GM12878 (cell line): ENCODE measurements at regions not wholly inside any gene's neighbourhood (a gene's known extent, or its start where the extent isn't known, plus 50 kb on each side); places are given as distances from the start of the nearest gene placed in this dataset.

Experiments
- ATAC-seq: fragments of 200-7000 bp; cut with Tn5 transposase; 3 replicates; pipeline ENCODE4 v1.9.1; 2020; ENCODE audit warnings: mild to moderate bottlenecking, moderate library complexity
- BruUV-seq: library from RNA; stranded (reverse); fragments of 400-500 nt; replicated peaks from 2 replicates; lab custom pipeline; 2021; lab: Mats Ljungman, UMichigan
- CTCF ChIA-PET: fragments of 300-600 bp; sonication (Branson Sonifier 250); formaldehyde crosslinking; extraction: SDS; loops from one replicate; lab custom pipeline; 2021; ENCODE audit warnings: inconsistent platforms; lab: Yijun Ruan, JAX
- POLR2A ChIA-PET: fragments of 350-600 bp; formaldehyde crosslinking; extraction: SDS; loops from one replicate; lab custom pipeline; 2021; ENCODE audit warnings: inconsistent platforms; lab: Charles Lee
- RAD21 ChIA-PET: fragments of 300-600 bp; sonication (Branson Sonifier 250); formaldehyde crosslinking; loops from one replicate; lab custom pipeline; 2023; ENCODE audit warnings: antibody characterized with exemption; ENCODE audit not compliant: unreplicated experiment; lab: Charles Lee
- SMC1A ChIA-PET: fragments of 300-600 bp; sonication (Branson Sonifier 250); formaldehyde crosslinking; loops from one replicate; lab custom pipeline; 2023; ENCODE audit not compliant: unreplicated experiment, uncharacterized antibody; lab: Charles Lee
- DNase-seq: peaks from one replicate; pipeline ENCODE4 v3.0.0-alpha.2; 2011; ENCODE audit warnings: low read depth, low spot score
- FAIRE-seq: peaks from 3 replicates; lab custom pipeline; 2011; peaks lifted over from hg19 to GRCh38; lab: Jason Lieb, UNC
- H2AFZ ChIP-seq: 2 replicates; pipeline ENCODE4 v1.6.0; 2011; ENCODE audit warnings: low read depth, low read length, control low read depth; ENCODE audit not compliant: control insufficient read depth
- H3K27ac ChIP-seq: 2 replicates; pipeline ENCODE4 v1.5.1; 2011; ENCODE audit warnings: control low read depth; ENCODE audit not compliant: control insufficient read depth, insufficient read depth
- H3K27me3 ChIP-seq, 2 experiments: replicated peaks in 1 of 2; 2 replicates each; pipeline versions ENCODE4 v1.6.0 to v1.6.1; 2011; ENCODE audit warnings: low read length in 1 of 2; ENCODE audit not compliant: control insufficient read depth in 2 of 2, insufficient read depth in 2 of 2
- H3K36me3 ChIP-seq, 2 experiments: 2 replicates each; pipeline ENCODE4 v1.5.1; 2011; ENCODE audit warnings: low read length in 1 of 2; ENCODE audit not compliant: control insufficient read depth in 2 of 2, insufficient read depth in 2 of 2
- H3K4me1 ChIP-seq: 2 replicates; pipeline ENCODE4 v1.6.1; 2011; ENCODE audit warnings: mild to moderate bottlenecking, low read length, moderate library complexity, mixed read lengths; ENCODE audit not compliant: control insufficient read depth, insufficient read depth
- H3K4me2 ChIP-seq: 2 replicates; pipeline ENCODE4 v1.6.0; 2011; ENCODE audit warnings: control low read depth; ENCODE audit not compliant: control insufficient read depth, insufficient read depth
- H3K4me3 ChIP-seq: fragments of 200-600 bp; sonication (generic); 2 replicates; pipeline ENCODE4 v1.5.1; 2016
- H3K79me2 ChIP-seq: 2 replicates; pipeline ENCODE4 v1.6.0; 2011; ENCODE audit warnings: low read length; ENCODE audit not compliant: control insufficient read depth, insufficient read depth
- H3K9ac ChIP-seq: 2 replicates; pipeline ENCODE4 v1.8.0; 2011; ENCODE audit warnings: low read length, control low read depth, mixed read lengths; ENCODE audit not compliant: control insufficient read depth, insufficient read depth
- H3K9me3 ChIP-seq: replicated peaks from 3 replicates; pipeline ENCODE4 v1.5.1; 2011; ENCODE audit warnings: mild to moderate bottlenecking, low read length; ENCODE audit not compliant: control insufficient read depth, insufficient read depth
- H4K20me1 ChIP-seq: 2 replicates; pipeline ENCODE4 v1.6.0; 2011; ENCODE audit not compliant: control insufficient read depth, insufficient read depth
- CREM ChIP-seq: IDR thresholded peaks from 2 replicates; pipeline ENCODE4 v1.6.1; 2014; ENCODE audit warnings: antibody characterized with exemption, low read depth
- ETV6 ChIP-seq, 2 experiments: fragments of 450-650 bp in 1 of 2; IDR thresholded peaks in 1 of 2; conservative IDR thresholded peaks in 1 of 2; 2 replicates each; pipeline ENCODE4 v1.6.1; 2014; ENCODE audit warnings: antibody characterized with exemption in 1 of 2, borderline replicate concordance in 1 of 2, low read depth in 1 of 2, mild to moderate bottlenecking in 1 of 2, moderate library complexity in 1 of 2
- FOXM1 ChIP-seq: IDR thresholded peaks from 2 replicates; pipeline ENCODE4 v1.6.1; 2012; ENCODE audit warnings: low read depth, mild to moderate bottlenecking, inconsistent platforms, low read length, moderate library complexity
- IKZF2 ChIP-seq, 2 experiments: fragments of 450-650 bp; IDR thresholded peaks; 2 replicates each; pipeline ENCODE4 v1.6.1; 2017; ENCODE audit warnings: mild to moderate bottlenecking in 2 of 2, moderate library complexity in 2 of 2
- KLF5 ChIP-seq: fragments of 450-650 bp; IDR thresholded peaks from 2 replicates; pipeline ENCODE4 v1.6.1; 2014; ENCODE audit warnings: mild to moderate bottlenecking; ENCODE audit not compliant: partially characterized antibody
- MEF2B ChIP-seq: fragments of 450-650 bp; IDR thresholded peaks from 2 replicates; pipeline ENCODE4 v1.6.1; 2018; ENCODE audit warnings: mild to moderate bottlenecking, moderate library complexity; ENCODE audit not compliant: partially characterized antibody, poor library complexity, severe bottlenecking
- MXI1 ChIP-seq: fragments of 150-350 bp; IDR thresholded peaks from 2 replicates; pipeline ENCODE4 v1.6.1; 2011; ENCODE audit warnings: low read depth, mild to moderate bottlenecking, inconsistent platforms, low read length, improper control_type of control experiment
- MYB ChIP-seq: fragments of 150-350 bp; IDR thresholded peaks from 2 replicates; pipeline ENCODE4 v1.6.1; 2014; ENCODE audit warnings: mild to moderate bottlenecking, low read depth, low read length, borderline replicate concordance
- NRF1 ChIP-seq: conservative IDR thresholded peaks from 2 replicates; pipeline ENCODE4 v1.6.1; 2011; ENCODE audit warnings: mild to moderate bottlenecking, low read depth, low read length, improper control_type of control experiment
- POLR2AphosphoS2 ChIP-seq: IDR thresholded peaks from 2 replicates; pipeline ENCODE4 v1.6.1; 2011; ENCODE audit warnings: low read depth, mild to moderate bottlenecking, low read length, improper control_type of control experiment, moderate library complexity
- SMAD5 ChIP-seq: IDR thresholded peaks from 2 replicates; pipeline ENCODE4 v1.6.1; 2016; ENCODE audit warnings: antibody characterized with exemption, low read depth
- SMARCA5 ChIP-seq: fragments of 450-650 bp; IDR thresholded peaks from 2 replicates; pipeline ENCODE4 v1.6.1; 2017; ENCODE audit warnings: mild to moderate bottlenecking
- STAT3 ChIP-seq: IDR thresholded peaks from 2 replicates; pipeline ENCODE4 v1.6.1; 2011; ENCODE audit warnings: low read depth, low read length, improper control_type of control experiment
- TBL1XR1 ChIP-seq: IDR thresholded peaks from 2 replicates; pipeline ENCODE4 v1.6.1; 2012; ENCODE audit warnings: low read depth, low read length, improper control_type of control experiment
- TCF7 ChIP-seq: IDR thresholded peaks from 2 replicates; pipeline ENCODE4 v1.6.1; 2014; ENCODE audit warnings: antibody characterized with exemption, borderline replicate concordance
- YBX1 ChIP-seq: fragments of 450-650 bp; IDR thresholded peaks from 2 replicates; pipeline ENCODE4 v1.6.1; 2016; ENCODE audit warnings: antibody characterized with exemption
- WGBS: methylation state at CpG from one replicate; pipeline ENCODE4 v1.1.6; 2016; ENCODE audit warnings: low lambda C conversion rate; ENCODE audit not compliant: insufficient replicate concordance, insufficient coverage; ENCODE audit errors: missing lambda C conversion rate; 5-methylcytosine and 5-hydroxymethylcytosine counted together
- in situ Hi-C: fragments of 300-500 bp; cut with MboI; formaldehyde crosslinking; loops from 9 replicates; pipeline ENCODE4 v1.14.3; 2018; ENCODE audit warnings: mixed read lengths
- intact Hi-C: fragments of 100-400 bp; cut with micrococcal nuclease; formaldehyde crosslinking; loops from one replicate; pipeline ENCODE4 v1.14.2; 2022; ENCODE audit not compliant: unreplicated experiment
- TF ChIP-seq, protein P1 (sequence below): IDR thresholded peaks from 2 replicates; pipeline ENCODE4 v1.6.1; 2012; ENCODE audit warnings: mild to moderate bottlenecking, low read depth, low read length

DNA sequence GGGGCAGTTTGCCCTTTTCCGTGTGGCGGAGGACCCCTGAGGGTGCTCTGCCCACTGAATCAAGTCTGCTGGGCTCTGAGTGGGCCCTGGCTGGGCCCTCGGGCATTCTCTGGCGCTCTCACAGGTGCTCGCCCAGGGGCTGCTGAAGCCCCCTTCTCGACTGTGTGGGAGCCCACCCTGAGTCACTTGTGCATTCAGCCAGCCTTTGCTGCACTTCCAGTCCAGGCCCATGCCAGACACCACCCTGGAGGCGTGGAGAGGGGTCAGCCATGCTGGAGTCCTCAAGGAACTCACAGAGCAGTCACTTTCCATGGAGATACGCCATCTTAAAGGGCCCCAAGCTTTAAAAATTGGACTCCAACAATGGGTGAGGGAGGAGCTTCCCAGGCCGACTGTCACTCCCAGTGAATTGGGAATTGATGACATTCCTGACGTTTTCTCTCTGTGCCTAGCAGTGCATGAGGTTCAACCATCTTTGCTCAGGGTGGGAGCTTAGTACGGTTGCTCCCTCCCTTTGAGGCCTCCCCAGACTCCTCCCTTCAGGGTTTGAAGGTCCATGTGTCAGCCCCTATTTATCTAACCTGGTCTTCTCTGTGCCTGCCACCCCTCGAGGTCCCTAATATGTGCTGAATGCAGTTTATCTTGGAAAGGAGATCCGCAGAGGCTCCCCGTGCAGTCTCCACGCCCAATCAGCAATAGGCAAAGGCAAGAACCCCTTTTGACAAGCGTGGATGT, 71.8 kb upstream of the HS6ST1 start (continued):
- TF ChIP-seq KLF5, result no peak
- TF ChIP-seq TCF7, result no peak
- no peak for TF ChIP-seq IKZF2 (IDR thresholded peaks at IDR 0.05)
- no peak for TF ChIP-seq TBL1XR1

DNA sequence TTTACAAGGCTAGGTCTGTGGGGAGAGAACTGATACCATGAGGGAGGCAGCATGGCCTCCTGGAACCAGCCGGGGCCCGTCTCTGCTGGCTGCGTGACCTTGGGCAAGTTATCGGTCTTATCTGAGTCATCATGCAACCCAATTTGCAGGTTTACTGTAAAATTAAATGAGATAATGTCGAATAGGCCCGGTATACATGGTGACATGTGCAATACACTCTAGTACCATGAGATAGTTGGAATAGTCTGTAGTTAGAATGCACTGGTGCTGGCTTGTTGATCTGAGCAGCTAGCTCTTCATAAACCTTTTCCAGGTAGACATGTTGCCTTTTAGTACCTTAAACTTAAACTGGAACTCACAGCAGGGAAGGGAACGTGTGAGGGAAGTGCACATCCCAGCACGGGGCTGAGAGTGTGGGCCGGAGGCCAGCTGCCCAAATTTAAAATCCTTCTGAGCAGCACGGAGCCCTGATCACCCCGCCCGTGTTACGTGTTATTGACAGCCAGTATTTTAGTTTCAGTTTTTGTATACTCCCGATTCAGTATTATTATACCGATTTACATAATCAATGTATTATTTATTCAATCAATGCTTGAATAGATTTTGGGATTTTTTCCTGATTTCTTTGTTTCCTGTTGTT, 72.4 kb upstream of the HS6ST1 start:
- H3K4me2 ChIP-seq, result no peak overlapping the region
- H3K27me3 ChIP-seq, result peaks cover 0 to 3% of the 10 kb centered on the region in 2 experiments; a peak in 1 of 4 replicates
- no peak overlapping the region for H3K27ac ChIP-seq
- no peak for FAIRE-seq
- no peak overlapping the region for H3K9ac ChIP-seq
- no peak overlapping the region for H2AFZ ChIP-seq
- no peak for ATAC-seq
- no peak for DNase-seq
- no peaks in the 10 kb centered on the region for H3K36me3 ChIP-seq
- ChIA-PET RAD21 (no interaction called here), POLR2A (no interaction called here), SMC1A (no interaction called here), CTCF (no interaction called here)
- H3K4me1 ChIP-seq, result no peaks in the 10 kb centered on the region
- in situ Hi-C loops (no loop called here), intact Hi-C loops (no loop called here)
- whole genome bisulfite sequencing, result 45% methylated on average over 15 of the region's 15 CpGs
- no TSS peak for BruUV-seq
- H3K9me3 ChIP-seq, result no peaks in the 10 kb centered on the region
- H3K79me2 ChIP-seq, result no peaks in the 10 kb centered on the region
- no peaks in the 10 kb centered on the region for H4K20me1 ChIP-seq
- H3K4me3 ChIP-seq, result no peak overlapping the region
- TF ChIP-seq, protein P1, sequence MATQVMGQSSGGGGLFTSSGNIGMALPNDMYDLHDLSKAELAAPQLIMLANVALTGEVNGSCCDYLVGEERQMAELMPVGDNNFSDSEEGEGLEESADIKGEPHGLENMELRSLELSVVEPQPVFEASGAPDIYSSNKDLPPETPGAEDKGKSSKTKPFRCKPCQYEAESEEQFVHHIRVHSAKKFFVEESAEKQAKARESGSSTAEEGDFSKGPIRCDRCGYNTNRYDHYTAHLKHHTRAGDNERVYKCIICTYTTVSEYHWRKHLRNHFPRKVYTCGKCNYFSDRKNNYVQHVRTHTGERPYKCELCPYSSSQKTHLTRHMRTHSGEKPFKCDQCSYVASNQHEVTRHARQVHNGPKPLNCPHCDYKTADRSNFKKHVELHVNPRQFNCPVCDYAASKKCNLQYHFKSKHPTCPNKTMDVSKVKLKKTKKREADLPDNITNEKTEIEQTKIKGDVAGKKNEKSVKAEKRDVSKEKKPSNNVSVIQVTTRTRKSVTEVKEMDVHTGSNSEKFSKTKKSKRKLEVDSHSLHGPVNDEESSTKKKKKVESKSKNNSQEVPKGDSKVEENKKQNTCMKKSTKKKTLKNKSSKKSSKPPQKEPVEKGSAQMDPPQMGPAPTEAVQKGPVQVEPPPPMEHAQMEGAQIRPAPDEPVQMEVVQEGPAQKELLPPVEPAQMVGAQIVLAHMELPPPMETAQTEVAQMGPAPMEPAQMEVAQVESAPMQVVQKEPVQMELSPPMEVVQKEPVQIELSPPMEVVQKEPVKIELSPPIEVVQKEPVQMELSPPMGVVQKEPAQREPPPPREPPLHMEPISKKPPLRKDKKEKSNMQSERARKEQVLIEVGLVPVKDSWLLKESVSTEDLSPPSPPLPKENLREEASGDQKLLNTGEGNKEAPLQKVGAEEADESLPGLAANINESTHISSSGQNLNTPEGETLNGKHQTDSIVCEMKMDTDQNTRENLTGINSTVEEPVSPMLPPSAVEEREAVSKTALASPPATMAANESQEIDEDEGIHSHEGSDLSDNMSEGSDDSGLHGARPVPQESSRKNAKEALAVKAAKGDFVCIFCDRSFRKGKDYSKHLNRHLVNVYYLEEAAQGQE, result no peak
- TF ChIP-seq YBX1 (no peak), MXI1 (no peak), NRF1 (no peak), MYB (no peak), STAT3 (no peak), MEF2B (no peak), CREM (no peak), FOXM1 (no peak), ETV6 (conservative IDR thresholded peaks at IDR 0.05 in 1 of 2, IDR thresholded peaks at IDR 0.05 in 1 of 2; ENCODE audit: borderline replicate concordance in 1 of 2, low read depth in 1 of 2) (no peak), SMAD5 (no peak), POLR2AphosphoS2 (no peak), SMARCA5 (no peak)
